ENCODE measurements at regions not wholly inside any gene's neighbourhood (a gene's known extent, or its start where the extent isn't known, plus 50 kb on each side); places are given as distances from the start of the nearest gene placed in this dataset.

DNA sequence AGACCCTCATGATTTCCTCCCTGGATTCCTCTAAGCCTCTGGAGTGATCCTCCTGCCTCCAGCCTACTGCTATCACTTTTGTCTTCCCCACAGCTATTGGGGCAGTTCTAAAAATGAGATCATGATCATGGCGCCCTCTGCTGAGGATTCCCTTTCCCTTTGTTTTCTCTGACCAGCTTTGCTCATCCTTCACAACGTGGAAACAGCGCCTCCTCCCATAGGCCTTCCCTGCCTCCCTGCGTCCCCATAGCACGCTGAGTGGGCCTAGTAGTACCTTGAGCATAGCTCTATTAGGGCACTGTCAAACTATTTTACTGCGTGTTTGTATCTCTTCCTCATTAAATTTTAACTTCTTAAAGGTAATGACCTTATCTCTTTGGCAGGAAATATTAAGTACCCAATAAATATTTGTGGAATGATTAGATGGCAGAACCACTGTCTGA is 207.0 kb upstream of the FANCL start:
- no peak for TF ChIP-seq POLR2A (IDR thresholded peaks at IDR 0.05)
- TF ChIP-seq, protein P1, sequence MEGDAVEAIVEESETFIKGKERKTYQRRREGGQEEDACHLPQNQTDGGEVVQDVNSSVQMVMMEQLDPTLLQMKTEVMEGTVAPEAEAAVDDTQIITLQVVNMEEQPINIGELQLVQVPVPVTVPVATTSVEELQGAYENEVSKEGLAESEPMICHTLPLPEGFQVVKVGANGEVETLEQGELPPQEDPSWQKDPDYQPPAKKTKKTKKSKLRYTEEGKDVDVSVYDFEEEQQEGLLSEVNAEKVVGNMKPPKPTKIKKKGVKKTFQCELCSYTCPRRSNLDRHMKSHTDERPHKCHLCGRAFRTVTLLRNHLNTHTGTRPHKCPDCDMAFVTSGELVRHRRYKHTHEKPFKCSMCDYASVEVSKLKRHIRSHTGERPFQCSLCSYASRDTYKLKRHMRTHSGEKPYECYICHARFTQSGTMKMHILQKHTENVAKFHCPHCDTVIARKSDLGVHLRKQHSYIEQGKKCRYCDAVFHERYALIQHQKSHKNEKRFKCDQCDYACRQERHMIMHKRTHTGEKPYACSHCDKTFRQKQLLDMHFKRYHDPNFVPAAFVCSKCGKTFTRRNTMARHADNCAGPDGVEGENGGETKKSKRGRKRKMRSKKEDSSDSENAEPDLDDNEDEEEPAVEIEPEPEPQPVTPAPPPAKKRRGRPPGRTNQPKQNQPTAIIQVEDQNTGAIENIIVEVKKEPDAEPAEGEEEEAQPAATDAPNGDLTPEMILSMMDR (IDR thresholded peaks at IDR 0.05), result no peak
- no peak for TF ChIP-seq EP300 (IDR thresholded peaks at IDR 0.05)
